ENCODE measurements at regions not wholly inside any gene's neighbourhood (a gene's known extent, or its start where the extent isn't known, plus 50 kb on each side); places are given as distances from the start of the nearest gene placed in this dataset.

DNA sequence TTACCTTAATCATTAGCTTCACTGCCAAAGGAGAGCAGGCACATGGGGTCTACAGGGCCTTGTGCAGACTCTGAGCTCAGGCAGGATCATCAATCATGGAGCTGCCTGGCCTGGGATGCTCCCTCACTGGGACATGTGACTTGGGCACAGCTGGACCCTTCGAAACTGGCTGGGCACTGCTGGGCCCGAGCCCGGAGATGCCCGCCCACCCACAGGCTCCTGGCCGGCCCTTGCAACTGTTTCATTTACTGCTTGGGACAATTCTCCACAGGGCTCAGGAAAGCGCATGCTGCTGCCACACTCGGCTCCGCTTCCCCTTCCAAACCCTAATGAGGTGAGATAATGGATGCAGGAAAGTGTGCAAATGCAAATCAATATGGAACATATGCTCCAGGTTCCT lies 387.5 kb downstream of the TRIM36 start (continued):
- TF ChIP-seq, protein P1, sequence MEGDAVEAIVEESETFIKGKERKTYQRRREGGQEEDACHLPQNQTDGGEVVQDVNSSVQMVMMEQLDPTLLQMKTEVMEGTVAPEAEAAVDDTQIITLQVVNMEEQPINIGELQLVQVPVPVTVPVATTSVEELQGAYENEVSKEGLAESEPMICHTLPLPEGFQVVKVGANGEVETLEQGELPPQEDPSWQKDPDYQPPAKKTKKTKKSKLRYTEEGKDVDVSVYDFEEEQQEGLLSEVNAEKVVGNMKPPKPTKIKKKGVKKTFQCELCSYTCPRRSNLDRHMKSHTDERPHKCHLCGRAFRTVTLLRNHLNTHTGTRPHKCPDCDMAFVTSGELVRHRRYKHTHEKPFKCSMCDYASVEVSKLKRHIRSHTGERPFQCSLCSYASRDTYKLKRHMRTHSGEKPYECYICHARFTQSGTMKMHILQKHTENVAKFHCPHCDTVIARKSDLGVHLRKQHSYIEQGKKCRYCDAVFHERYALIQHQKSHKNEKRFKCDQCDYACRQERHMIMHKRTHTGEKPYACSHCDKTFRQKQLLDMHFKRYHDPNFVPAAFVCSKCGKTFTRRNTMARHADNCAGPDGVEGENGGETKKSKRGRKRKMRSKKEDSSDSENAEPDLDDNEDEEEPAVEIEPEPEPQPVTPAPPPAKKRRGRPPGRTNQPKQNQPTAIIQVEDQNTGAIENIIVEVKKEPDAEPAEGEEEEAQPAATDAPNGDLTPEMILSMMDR (IDR thresholded peaks at IDR 0.05; ENCODE audit: low read depth, low read length, missing input control): no peak
- no peak for TF ChIP-seq YY1 (IDR thresholded peaks at IDR 0.05)
- TF ChIP-seq FOXA1 (IDR thresholded peaks at IDR 0.05): no peak
- TF ChIP-seq, protein P2, sequence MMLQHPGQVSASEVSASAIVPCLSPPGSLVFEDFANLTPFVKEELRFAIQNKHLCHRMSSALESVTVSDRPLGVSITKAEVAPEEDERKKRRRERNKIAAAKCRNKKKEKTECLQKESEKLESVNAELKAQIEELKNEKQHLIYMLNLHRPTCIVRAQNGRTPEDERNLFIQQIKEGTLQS (IDR thresholded peaks at IDR 0.05): no peak
- no peak for TF ChIP-seq TAF1 (conservative IDR thresholded peaks at IDR 0.05)
- no peak for TF ChIP-seq JUND (IDR thresholded peaks at IDR 0.05)

DNA sequence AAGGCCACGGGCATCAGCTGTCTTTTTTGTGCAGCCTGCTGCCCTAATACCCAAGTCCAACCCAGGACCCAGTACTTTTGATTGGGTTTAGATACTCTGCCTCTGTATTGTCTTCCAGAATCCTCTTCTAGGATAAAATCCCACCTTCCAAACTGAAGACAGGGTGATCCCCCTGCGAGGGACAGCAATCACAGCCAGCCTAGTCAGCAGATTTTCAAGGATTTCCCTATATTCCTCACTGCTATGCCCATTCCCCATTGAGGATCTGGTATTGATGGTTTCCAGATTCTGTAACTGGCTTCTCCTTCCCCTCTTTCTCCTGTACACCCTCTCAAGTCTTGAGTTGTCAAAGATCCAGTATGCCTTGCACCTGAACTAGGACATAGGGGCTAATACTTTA lies 389.4 kb downstream of the TRIM36 start:
- Histone ChIP-seq H3K27me3 (ENCODE audit: control insufficient read depth in 4 of 4, insufficient read depth in 4 of 4, low read length in 3 of 4) (no peaks in the 10 kb centered on the region), H3K27ac (ENCODE audit: low read depth in 1 of 2, low read length in 2 of 2) (no peak overlapping the region), H3K4me1 (ENCODE audit: control insufficient read depth in 4 of 4, insufficient read depth in 4 of 4, low read length in 3 of 4) (no peaks in the 10 kb centered on the region), H3K4me3 (ENCODE audit: low read depth in 1 of 3, low read length in 3 of 3) (no peak overlapping the region), H3K36me3 (ENCODE audit: control insufficient read depth in 4 of 4, insufficient read depth in 3 of 4, low read depth in 1 of 4, low read length in 3 of 4) (no peaks in the 10 kb centered on the region), H3K9me3 (ENCODE audit: control insufficient read depth in 4 of 4, low read length in 3 of 4) (no peaks in the 10 kb centered on the region), H3K9ac (ENCODE audit: low read depth in 1 of 2, low read length in 2 of 2) (no peak overlapping the region)
- DNase-seq (ENCODE audit: low spot score): no peak
- TF ChIP-seq, protein P3, sequence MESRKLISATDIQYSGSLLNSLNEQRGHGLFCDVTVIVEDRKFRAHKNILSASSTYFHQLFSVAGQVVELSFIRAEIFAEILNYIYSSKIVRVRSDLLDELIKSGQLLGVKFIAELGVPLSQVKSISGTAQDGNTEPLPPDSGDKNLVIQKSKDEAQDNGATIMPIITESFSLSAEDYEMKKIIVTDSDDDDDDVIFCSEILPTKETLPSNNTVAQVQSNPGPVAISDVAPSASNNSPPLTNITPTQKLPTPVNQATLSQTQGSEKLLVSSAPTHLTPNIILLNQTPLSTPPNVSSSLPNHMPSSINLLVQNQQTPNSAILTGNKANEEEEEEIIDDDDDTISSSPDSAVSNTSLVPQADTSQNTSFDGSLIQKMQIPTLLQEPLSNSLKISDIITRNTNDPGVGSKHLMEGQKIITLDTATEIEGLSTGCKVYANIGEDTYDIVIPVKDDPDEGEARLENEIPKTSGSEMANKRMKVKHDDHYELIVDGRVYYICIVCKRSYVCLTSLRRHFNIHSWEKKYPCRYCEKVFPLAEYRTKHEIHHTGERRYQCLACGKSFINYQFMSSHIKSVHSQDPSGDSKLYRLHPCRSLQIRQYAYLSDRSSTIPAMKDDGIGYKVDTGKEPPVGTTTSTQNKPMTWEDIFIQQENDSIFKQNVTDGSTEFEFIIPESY (IDR thresholded peaks at IDR 0.05): no peak
- no peak for TF ChIP-seq HNF4G (IDR thresholded peaks at IDR 0.05)
- no peak for TF ChIP-seq FOXA1 (IDR thresholded peaks at IDR 0.05)
- TF ChIP-seq, protein P2 (IDR thresholded peaks at IDR 0.05): no peak
- TF ChIP-seq RAD21 (IDR thresholded peaks at IDR 0.05): no peak
- TF ChIP-seq, protein P4, sequence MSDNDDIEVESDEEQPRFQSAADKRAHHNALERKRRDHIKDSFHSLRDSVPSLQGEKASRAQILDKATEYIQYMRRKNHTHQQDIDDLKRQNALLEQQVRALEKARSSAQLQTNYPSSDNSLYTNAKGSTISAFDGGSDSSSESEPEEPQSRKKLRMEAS (IDR thresholded peaks at IDR 0.05): no peak
- TF ChIP-seq TAF1 (conservative IDR thresholded peaks at IDR 0.05): no peak
- TF ChIP-seq HNF4A (conservative IDR thresholded peaks at IDR 0.05): no peak
- WGBS: 71% methylated on average over 2 of the region's 2 CpGs

DNA sequence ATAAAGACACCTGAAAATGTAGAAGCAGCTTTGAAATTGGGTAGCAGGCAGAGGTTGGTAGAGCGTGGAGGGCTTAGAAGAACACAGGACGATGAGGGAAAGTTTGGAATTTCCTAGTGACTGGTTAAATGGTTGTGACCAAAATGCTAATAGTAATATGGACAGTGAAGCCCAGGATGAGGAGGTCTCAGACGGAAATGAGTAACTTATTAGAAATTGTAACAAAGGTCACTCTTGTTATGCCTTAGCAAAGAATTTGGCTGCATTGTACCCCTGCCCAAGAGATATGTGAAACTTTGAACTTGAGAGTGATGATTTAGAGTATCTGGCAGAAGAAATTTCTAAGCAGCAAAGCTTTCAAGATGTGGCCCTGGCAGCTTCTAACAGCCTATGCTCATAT lies 382.5 kb downstream of the KCNN2 start:
- H3K36me3 ChIP-seq (ENCODE audit: control insufficient read depth in 4 of 4, insufficient read depth in 3 of 4, low read depth in 1 of 4, low read length in 3 of 4): no peaks in the 10 kb centered on the region
- H3K9ac ChIP-seq (ENCODE audit: low read depth in 1 of 2, low read length in 2 of 2): no peak overlapping the region
- H3K4me1 ChIP-seq (ENCODE audit: control insufficient read depth in 4 of 4, insufficient read depth in 4 of 4, low read length in 3 of 4): no peaks in the 10 kb centered on the region
- H3K9me3 ChIP-seq (ENCODE audit: control insufficient read depth in 4 of 4, low read length in 3 of 4): no peaks in the 10 kb centered on the region
- H3K4me3 ChIP-seq (ENCODE audit: low read depth in 1 of 3, low read length in 3 of 3): no peak overlapping the region
- 80% methylated on average over 3 of the region's 3 CpGs for WGBS
- no peak overlapping the region for H3K27ac ChIP-seq (ENCODE audit: low read depth in 1 of 2, low read length in 2 of 2)
- DNase-seq (ENCODE audit: low spot score): no peak
- H3K27me3 ChIP-seq (ENCODE audit: control insufficient read depth in 4 of 4, insufficient read depth in 4 of 4, low read length in 3 of 4): no peaks in the 10 kb centered on the region
- no peak for TF ChIP-seq FOXA1 (IDR thresholded peaks at IDR 0.05)
- TF ChIP-seq HNF4A (conservative IDR thresholded peaks at IDR 0.05): no peak
- TF ChIP-seq, protein P5, sequence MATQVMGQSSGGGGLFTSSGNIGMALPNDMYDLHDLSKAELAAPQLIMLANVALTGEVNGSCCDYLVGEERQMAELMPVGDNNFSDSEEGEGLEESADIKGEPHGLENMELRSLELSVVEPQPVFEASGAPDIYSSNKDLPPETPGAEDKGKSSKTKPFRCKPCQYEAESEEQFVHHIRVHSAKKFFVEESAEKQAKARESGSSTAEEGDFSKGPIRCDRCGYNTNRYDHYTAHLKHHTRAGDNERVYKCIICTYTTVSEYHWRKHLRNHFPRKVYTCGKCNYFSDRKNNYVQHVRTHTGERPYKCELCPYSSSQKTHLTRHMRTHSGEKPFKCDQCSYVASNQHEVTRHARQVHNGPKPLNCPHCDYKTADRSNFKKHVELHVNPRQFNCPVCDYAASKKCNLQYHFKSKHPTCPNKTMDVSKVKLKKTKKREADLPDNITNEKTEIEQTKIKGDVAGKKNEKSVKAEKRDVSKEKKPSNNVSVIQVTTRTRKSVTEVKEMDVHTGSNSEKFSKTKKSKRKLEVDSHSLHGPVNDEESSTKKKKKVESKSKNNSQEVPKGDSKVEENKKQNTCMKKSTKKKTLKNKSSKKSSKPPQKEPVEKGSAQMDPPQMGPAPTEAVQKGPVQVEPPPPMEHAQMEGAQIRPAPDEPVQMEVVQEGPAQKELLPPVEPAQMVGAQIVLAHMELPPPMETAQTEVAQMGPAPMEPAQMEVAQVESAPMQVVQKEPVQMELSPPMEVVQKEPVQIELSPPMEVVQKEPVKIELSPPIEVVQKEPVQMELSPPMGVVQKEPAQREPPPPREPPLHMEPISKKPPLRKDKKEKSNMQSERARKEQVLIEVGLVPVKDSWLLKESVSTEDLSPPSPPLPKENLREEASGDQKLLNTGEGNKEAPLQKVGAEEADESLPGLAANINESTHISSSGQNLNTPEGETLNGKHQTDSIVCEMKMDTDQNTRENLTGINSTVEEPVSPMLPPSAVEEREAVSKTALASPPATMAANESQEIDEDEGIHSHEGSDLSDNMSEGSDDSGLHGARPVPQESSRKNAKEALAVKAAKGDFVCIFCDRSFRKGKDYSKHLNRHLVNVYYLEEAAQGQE (IDR thresholded peaks at IDR 0.05): no peak
- TF ChIP-seq RXRA (IDR thresholded peaks at IDR 0.05): no peak
- TF ChIP-seq, protein P2 (IDR thresholded peaks at IDR 0.05): no peak
- TF ChIP-seq NR2F2 (IDR thresholded peaks at IDR 0.05): no peak
- no peak for TF ChIP-seq YY1 (IDR thresholded peaks at IDR 0.05)
- TF ChIP-seq, protein P3 (IDR thresholded peaks at IDR 0.05): no peak
- TF ChIP-seq EGR1 (IDR thresholded peaks at IDR 0.05; ENCODE audit: low read depth in 2 of 2): no peak
- no peak for TF ChIP-seq SP1 (IDR thresholded peaks at IDR 0.05)
- TF ChIP-seq TAF1 (conservative IDR thresholded peaks at IDR 0.05): no peak
- TF ChIP-seq HNF4G (IDR thresholded peaks at IDR 0.05): no peak
- TF ChIP-seq, protein P4 (IDR thresholded peaks at IDR 0.05): no peak
- no peak for TF ChIP-seq GABPA (IDR thresholded peaks at IDR 0.05 in 1 of 2, conservative IDR thresholded peaks at IDR 0.05 in 1 of 2)
- TF ChIP-seq RAD21 (IDR thresholded peaks at IDR 0.05): no peak

All from liver (tissue), 8 donors.